Right lobe of liver (tissue), 4 donors: ENCODE measurements at regions not wholly inside any gene's neighbourhood (a gene's known extent, or its start where the extent isn't known, plus 50 kb on each side); places are given as distances from the start of the nearest gene placed in this dataset.

ENCODE experiments used
- POLR2A ChIP-seq: fragments of 450-650 bp; IDR thresholded peaks from one replicate; pipeline ENCODE4 v1.6.1; 2017; ENCODE audit warnings: antibody characterized with exemption, mild to moderate bottlenecking
- TF ChIP-seq, protein P1 (sequence below), 4 donors: fragments of 200-600 bp in 3 of 4; fragments of 450-650 bp in 1 of 4; IDR thresholded peaks; one replicate each; pipeline versions ENCODE4 v1.5.1 to v1.8.0; 2016 to 2022; ENCODE audit warnings: antibody characterized with exemption in 4 of 4, mild to moderate bottlenecking in 2 of 4
- donor health status: DM: no; HTN: no; CAD: no.
- donor health status: DM: no; HTN: no; CAD: no.
- donor health status: DM: no; HTN: yes; CAD: no.

DNA sequence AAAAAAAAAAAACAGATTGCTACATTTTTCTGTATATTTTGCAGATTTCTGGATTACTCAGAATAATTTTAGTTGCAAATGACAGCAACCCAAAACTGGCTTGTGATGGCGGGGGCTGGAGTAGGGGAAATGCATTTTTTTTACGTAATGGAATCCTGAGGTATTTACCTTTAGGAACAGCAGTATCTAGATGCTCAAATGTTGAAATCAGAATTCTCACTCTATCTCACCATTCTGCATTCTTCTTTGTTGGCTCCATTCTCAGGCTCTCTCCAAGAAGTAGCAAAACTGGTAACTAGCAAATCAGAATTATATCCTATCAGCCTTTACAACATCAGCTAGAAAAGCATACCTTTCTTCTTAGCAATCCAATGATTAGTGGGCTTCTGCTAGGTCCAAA lies 554.3 kb downstream of the PRELID2 start:
- TF ChIP-seq, protein P1, sequence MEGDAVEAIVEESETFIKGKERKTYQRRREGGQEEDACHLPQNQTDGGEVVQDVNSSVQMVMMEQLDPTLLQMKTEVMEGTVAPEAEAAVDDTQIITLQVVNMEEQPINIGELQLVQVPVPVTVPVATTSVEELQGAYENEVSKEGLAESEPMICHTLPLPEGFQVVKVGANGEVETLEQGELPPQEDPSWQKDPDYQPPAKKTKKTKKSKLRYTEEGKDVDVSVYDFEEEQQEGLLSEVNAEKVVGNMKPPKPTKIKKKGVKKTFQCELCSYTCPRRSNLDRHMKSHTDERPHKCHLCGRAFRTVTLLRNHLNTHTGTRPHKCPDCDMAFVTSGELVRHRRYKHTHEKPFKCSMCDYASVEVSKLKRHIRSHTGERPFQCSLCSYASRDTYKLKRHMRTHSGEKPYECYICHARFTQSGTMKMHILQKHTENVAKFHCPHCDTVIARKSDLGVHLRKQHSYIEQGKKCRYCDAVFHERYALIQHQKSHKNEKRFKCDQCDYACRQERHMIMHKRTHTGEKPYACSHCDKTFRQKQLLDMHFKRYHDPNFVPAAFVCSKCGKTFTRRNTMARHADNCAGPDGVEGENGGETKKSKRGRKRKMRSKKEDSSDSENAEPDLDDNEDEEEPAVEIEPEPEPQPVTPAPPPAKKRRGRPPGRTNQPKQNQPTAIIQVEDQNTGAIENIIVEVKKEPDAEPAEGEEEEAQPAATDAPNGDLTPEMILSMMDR (IDR thresholded peaks at IDR 0.05): no peak
- TF ChIP-seq POLR2A: no peak
